HG02678 (cell line): ENCODE measurements at regions not wholly inside any gene's neighbourhood (a gene's known extent, or its start where the extent isn't known, plus 50 kb on each side); places are given as distances from the start of the nearest gene placed in this dataset.

Experiments used
- ATAC-seq: cut with Tn5 transposase; IDR thresholded peaks from one replicate; pipeline ENCODE4 v1.9.1; 2021; ENCODE audit warnings: mild to moderate bottlenecking, moderate library complexity; ENCODE audit not compliant: unreplicated experiment

DNA sequence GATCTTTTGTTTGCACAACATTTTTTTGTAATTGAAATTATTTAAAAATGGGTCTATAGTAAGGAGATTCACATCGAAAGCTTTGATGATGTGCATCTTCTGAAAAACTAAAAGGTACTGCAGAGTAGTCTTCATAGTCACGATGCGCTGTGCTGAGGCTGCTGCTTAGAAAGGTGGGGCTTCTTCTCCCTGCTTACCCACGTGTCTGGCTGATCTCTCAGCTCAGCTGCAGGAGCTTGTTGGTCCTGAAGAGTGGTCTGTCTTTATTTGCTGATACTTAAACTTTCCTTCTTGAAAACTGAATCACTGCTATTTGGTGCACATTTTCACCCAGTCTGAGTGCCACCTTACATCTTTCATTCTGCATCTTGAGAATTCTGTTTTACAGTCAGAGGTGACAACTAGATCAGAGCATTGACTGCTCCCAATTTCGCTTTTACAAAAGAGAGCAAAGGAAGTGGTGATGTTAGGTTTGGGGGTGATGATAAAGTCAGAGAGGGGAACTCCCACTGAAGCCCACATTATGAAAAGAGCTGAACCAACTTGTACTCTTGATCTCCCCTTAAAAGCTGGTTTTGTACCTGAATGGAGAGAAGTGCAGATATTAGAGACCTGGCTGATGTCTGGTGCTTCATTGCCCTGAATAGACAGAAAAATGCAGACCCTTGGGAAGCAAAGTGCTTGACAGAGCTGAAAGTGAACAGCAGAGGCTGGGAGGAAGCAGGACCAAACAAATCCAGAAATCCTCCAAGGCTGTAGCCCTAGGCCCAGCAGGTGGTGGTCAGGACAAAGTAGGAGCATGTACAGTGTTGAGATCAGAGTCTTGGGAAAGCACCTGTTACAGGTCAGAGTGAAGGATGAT lies 984.5 kb downstream of the TSN start:
- ATAC-seq, result no peak

DNA sequence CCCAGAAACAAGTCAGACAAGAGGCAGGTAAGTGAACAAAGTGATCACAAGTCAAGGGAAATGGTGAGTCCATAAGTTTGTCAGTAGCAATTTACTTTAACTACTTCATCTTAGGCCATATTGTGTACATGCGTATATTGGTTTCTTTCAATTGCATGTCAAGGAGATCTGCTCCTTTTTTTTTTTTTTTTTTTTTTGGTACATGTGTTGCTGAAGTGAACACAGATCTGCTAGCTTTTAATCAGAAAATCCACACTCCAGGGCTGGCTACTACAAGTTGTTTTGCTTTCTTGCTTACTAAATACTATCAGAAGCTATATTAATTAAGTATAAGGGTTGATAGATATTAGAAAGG lies 985.1 kb downstream of the TSN start:
- no peak for ATAC-seq

- no peak for ATAC-seq
Observed at GRCh38 chr2:122741403-122741802, 986.0 kb downstream of the TSN start.

GRCh38 chr2:122743021-122743675 lies 987.7 kb downstream of the TSN start:
- ATAC-seq, result no peak

DNA sequence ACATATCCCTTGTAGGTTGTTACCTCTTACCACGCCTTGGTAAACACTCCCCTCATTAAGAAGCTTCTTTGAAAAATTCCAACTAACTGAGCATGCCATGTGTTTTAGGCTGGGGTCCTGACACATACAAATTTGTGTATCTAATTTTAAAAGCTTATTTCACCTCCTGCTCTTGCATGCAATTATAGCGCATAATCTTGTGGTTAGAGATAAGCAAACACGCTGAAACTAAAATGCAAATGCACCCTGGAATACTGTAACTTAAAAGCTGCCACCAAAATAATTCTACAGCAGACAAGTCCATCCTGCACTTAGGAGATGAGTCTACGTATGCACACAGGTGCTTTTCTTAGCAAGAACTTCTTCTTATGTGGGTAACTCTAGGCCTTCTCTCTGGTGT lies 990.2 kb downstream of the TSN start:
- ATAC-seq, result no peak

DNA sequence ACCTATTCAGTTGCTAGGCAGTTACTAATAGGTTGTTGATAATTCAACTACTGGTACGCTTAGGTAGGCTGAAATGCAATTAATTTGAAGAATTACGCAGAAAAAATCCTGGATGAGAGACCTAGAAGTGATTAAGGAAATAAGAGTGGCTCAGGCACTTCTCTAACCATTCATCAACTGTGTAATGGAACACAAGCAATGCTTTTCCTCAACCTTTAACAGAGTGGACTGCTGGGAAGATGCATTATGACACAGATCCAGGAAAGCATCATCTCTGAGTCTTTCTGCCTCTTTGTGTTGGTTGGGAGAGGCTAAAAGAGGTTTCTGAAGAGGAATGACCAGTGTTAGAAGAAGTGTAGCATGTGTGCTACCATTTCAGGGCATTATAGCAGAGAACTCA lies 992.2 kb downstream of the TSN start:
- no peak for ATAC-seq

DNA sequence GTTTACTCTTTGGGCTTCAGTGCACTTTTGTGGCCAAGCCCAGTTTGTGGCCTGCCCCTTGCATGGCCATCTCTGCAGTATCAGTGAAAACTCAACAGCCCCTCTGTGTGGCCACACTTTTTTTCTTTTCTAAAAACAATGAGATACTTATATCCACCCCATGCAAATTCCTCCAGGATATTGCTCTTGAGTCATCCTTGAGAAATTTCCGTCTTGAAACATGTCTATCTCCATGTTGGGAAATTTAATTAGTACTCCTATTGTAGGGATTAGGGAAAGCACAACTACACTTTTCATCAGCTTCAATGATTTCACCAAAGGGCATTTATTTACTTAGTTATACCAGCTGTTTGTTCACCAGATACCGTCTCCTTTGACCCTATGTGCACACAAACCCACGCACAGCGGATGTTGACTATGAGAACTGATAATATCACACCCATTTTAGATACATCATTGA lies 993.1 kb downstream of the TSN start:
- ATAC-seq, result no peak

GRCh38 chr2:122749405-122749804 lies 994.0 kb downstream of the TSN start:
- ATAC-seq, result no peak

GRCh38 chr2:122750095-122750494 lies 994.6 kb downstream of the TSN start:
- ATAC-seq, result no peak

GRCh38 chr2:122750808-122751207 lies 995.4 kb downstream of the TSN start:
- no peak for ATAC-seq

GRCh38 chr2:122753336-122753735 lies 997.9 kb downstream of the TSN start:
- no peak for ATAC-seq

GRCh38 chr2:122754561-122754960 lies 999.1 kb downstream of the TSN start:
- no peak for ATAC-seq

- ATAC-seq, result no peak
Observed at GRCh38 chr2:122755281-122755780, 999.9 kb downstream of the TSN start.

DNA sequence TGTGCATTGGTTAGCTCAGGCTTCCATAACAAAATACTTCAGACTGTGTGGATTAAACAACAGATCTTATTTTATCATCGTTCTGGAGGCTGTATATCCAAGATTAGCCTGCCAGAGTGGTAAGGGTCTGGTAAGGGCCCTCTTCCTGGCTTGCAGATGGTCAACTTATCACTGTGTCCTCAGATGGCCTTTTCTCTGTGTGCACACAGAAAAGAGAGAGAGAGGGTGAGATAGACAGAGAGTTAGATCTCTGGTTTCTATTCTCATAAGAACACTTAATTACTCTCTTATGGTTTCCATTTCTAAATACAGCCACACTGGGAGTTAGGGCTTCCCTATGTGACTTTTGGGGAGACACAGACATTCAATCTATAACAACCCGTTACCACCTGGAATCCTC lies 1003.5 kb downstream of the TSN start:
- ATAC-seq, result no peak

GRCh38 chr2:122764014-122764413 lies 1008.6 kb downstream of the TSN start:
- no peak for ATAC-seq

GRCh38 chr2:122780251-122780650 lies 1024.8 kb downstream of the TSN start:
- no peak for ATAC-seq

DNA sequence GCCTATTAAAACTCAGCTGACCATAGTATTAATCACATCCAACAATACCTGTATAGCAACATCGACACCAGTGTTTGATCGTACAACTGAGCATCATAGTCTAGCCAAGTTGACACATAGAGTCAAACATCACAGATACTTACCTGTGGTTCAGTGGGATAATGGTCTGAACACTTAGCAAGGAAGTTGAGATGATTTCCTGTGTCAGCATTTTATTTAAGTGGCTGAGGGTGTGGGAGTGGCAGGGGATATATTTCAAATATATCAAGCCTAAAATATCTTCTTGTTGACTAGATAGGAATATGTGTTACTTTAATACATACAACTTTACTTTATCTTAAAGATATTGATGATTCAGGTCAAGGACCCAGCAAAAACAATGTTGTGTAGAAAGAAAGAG lies 1038.6 kb downstream of the TSN start:
- ATAC-seq, result no peak

GRCh38 chr2:122795763-122796162 lies 1040.3 kb downstream of the TSN start:
- ATAC-seq, result no peak

- no peak for ATAC-seq
Observed at GRCh38 chr2:122799391-122799790, 1043.9 kb downstream of the TSN start.

DNA sequence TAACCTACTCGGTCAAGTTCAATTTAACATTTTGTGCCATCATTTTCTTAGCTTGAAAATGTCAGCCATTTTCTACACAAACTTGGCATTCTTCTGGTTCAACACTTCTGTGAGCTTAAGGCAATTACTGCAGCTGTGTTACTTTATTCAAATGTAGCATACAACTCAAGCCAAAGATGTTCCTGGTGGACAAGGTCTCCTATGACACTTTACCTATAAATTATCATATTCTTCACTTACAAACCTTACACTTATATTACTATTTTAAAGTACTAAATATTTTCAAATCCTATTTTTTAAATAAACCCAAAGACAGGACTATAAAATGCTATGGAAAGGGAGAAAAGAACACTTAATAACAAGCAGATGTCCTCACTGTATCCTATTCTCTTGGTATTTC lies 1045.3 kb downstream of the TSN start:
- no peak for ATAC-seq

- no peak for ATAC-seq
Observed at GRCh38 chr2:122804494-122804893, 1049.0 kb downstream of the TSN start.

GRCh38 chr2:122805346-122805745 lies 1049.9 kb downstream of the TSN start:
- no peak for ATAC-seq
